EH (cell line): ENCODE measurements at regions not wholly inside any gene's neighbourhood (a gene's known extent, or its start where the extent isn't known, plus 50 kb on each side); places are given as distances from the start of the nearest gene placed in this dataset.

Experiments
- DNase-seq: peaks from one replicate; pipeline ENCODE4 v3.0.0-alpha.2; 2015; ENCODE audit warnings: low read depth

DNA sequence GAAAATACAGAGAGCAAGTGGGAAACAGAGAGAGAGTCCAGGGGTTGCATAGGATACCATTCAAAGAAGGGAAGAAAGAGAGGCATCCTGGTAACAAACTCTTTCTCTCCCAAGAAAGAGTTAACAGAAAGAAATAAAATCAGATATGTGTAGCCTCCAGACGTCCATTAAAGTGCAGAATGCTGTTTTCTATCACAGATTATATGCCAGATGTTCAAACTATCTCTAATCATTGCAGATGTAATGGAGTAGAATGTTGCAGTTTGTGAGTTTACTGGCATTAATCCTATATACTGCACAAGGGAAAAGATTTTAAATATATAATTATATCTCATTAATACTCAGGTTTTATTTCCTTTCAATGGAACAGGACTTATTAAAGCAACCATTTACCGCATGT lies 369.4 kb downstream of the ZNF536 start:
- DNase-seq: no peak

DNA sequence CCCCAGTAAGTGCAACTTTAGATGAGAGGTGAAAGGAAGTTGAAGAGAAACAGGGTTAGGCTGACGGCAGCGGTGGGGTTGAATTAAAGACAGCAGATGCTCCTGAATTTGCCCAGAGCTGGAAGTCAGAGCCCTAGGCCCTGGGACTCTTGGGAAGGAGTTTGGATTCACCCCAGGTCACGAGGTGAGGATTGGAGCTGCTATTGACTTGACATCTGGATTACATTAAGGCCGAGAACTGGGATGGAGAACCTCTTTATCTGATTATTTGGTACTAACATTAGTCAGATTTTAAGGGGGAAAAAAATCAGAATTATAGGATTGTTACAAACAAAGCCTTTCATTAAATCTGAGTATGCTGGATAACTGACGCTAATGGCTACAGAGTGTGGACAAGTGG lies 367.2 kb downstream of the ZNF536 start:
- DNase-seq: no peak

DNA sequence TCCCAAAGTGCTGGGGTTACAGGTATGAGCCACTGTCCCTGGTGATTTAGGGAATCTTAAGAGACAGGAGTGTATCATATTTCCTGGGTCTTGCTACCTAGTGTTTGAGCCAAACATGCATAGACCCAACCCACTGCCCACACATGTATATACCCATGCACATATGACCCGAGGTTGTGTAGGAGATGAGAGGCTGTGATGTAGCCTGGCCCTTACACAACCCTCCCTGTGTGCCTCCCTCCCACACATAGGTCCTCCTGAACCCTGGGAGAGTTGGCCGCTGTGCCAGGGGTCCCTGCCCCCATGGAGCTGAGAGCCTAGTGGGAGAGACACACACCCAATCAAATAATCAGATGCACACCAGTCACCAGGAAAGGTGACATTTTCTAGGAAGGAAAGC lies 365.9 kb downstream of the ZNF536 start:
- no peak for DNase-seq

GRCh38 chr19:30734669-30735068 lies 362.5 kb downstream of the ZNF536 start:
- DNase-seq: no peak

GRCh38 chr19:30733826-30734550 lies 361.8 kb downstream of the ZNF536 start:
- no peak for DNase-seq

DNA sequence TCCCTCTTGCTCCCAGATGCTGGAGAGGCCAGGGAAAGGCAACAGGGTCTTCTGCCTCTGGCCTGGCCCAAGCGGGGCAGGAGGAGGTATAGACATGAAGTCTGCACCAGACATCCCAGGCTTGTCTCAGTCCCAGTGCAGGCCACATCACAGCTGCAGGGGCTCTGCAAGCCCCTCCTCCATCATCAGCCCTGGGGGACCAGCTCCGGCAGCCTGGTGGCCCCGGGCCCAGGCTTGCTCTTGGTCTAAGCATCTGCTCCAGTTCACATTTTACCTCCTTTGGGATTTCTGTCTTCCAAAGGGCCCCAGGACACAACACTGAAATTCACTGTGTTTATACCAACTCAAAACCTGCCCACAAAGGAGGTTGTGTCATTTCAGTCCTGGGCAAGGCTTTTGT lies 359.4 kb downstream of the ZNF536 start:
- no peak for DNase-seq

- DNase-seq: no peak
Measured at GRCh38 chr19:30729451-30729850, 357.3 kb downstream of the ZNF536 start.

DNA sequence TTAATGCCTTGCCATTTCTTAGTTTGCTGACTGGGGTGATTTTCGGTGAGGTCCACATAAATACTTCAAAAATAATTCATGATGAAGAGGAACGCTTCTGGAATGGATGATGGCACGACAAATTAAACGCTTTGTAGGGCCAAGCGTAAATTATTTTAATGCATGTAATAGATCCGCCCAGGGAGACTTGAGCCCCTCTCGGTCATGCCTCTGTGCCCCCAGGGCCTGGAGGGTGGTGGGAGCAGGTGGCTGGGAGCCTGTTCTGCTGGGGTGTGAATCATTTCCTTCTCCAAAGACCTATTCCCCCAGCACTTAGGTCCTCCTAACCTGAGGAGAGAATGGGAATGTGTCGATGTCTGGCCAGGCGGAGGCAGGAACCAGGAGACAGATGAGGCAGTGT lies 350.6 kb downstream of the ZNF536 start:
- DNase-seq: no peak

- DNase-seq: no peak
Measured at GRCh38 chr19:30722186-30722585, 350.0 kb downstream of the ZNF536 start.

GRCh38 chr19:30719999-30720345 lies 347.8 kb downstream of the ZNF536 start:
- DNase-seq: peak; percentile 1

DNA sequence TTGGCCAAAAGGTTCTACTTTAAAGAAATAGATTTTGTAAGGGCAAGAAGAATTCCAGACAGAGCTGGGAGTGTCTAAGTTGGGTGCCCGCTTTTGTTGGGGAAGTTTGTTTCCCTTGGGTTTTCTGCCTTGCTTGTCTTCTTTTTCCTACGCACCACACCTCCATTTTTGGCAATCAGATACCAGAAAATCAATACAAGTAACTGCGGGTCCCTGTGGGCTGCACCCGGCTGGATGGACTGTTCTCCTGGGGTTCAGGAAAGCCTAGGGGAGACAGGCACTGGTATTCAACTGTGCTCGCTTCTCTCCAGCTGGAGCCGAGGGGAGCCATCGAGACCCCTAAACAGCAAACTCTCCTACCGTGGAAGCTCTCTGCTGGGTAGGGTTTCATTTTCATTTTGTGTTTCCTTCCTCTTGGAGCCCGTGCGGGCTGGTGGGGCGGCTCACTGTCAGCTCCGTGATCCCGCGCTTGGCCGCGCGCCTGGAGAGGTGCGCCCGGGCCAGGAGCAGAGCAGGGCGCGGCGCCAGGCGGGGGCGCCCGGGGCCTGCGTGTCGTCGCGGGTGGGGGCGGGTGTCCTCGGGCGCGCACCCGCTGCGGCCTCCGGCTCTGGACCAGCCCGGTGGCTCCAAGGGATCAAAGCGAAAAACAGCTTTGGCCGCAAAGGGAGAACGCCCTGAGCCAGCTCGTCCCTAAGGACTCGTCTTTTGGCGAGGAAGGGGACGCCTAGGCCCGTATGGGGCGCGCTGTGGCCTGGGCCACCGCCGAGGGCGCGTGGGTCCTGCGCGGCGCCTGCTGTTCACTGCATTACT lies 347.2 kb downstream of the ZNF536 start:
- DNase-seq: peak; percentile 23

GRCh38 chr19:30718707-30719106 lies 346.5 kb downstream of the ZNF536 start:
- peak; percentile 2 for DNase-seq

GRCh38 chr19:30718014-30718413 lies 345.8 kb downstream of the ZNF536 start:
- DNase-seq: no peak

GRCh38 chr19:30717381-30717780 lies 345.2 kb downstream of the ZNF536 start:
- no peak for DNase-seq

DNA sequence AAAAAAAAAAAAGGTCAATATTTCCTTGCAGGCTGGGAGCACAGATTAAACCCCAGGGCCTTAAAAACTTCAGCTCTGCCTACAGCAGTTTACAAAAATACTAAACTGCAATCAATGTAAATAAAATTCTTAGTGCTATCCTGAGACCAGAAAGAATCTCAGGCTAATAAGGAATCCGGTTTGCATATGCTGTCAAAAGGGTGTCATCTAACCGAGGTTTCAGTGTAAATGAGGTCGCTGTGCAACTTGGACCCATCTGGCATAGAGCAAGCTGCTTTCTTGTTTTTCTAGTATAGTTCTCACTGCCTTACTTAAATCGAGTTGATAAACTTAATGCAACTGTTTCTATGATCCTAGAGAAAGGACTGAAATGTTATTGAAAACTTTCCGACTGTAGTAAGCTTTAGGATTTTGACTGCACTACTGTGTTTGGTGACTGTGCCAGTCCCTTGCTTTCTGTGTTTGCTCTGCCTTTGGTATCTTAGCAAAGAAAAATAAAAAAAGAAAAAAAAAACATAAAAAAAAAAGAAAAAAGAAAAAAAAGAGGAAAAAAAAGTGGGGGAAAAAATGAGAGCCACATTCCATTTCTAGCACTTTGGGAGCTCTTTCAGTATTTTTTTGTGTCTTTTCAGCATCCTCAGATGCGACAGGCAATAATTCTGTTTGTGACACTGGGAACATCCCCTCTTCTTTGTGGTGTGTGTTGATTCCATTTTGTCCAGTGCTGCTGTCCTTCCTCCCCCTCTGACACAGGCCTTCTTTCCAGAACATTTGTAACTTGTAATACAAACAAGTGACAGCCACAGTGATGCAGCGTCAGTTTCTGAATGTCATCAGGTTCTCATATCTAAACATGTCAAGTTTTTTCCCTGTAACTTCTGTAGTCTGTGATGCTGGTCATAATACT lies 340.5 kb downstream of the ZNF536 start:
- no peak for DNase-seq

GRCh38 chr19:30711826-30712225 lies 339.6 kb downstream of the ZNF536 start:
- no peak for DNase-seq

- no peak for DNase-seq
Measured at GRCh38 chr19:30711296-30711695, 339.1 kb downstream of the ZNF536 start.

DNA sequence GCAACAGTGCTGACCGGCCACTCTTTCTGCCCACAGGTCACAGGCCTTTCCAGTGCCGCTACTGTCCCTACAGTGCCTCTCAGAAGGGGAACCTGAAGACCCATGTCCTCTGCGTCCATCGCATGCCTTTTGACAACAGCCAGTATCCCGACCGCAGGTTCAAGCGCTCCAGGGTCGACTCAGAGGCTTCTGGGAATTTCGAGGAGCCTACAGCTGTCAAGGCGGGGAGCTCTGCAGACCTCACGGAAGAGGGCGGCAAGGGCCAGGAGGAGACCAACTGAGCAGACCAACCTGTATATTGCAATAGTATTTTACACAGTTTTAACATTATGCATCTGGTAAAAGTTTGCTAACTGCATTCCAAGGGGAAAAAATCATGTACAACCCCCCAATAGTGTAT lies 338.5 kb downstream of the ZNF536 start:
- no peak for DNase-seq

- no peak for DNase-seq
Measured at GRCh38 chr19:30708416-30709178, 336.4 kb downstream of the ZNF536 start.

GRCh38 chr19:30704771-30705330 lies 332.7 kb downstream of the ZNF536 start:
- DNase-seq: no peak

GRCh38 chr19:30703645-30704044 lies 331.5 kb downstream of the ZNF536 start:
- DNase-seq: no peak

DNA sequence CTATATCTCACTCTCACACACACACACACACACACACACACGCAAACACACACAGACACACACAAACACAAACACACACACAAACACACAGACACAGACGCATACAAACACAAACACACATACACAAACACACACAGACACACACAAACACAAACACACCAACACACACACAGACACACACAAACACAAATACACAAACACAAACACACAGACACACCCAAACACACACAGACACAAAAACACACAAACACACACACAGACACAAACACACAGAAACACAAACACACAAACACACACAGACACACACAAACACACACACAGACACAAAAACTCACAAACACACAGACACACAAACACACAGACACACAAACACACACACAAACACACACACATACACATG lies 329.0 kb downstream of the ZNF536 start:
- DNase-seq: no peak
